Neuronal stem cell (in vitro differentiated cells): ENCODE measurements at regions not wholly inside any gene's neighbourhood (a gene's known extent, or its start where the extent isn't known, plus 50 kb on each side); places are given as distances from the start of the nearest gene placed in this dataset.
A peak's percentile ranks its signal among the peaks of the same experiment; 100 is the strongest.

Source experiments
- DNase-seq: peaks from one replicate; pipeline ENCODE4 v3.0.0-alpha.2; 2013; ENCODE audit warnings: low spot score
- H2AFZ ChIP-seq: one replicate; pipeline ENCODE4 v1.6.1; 2013; ENCODE audit warnings: mild to moderate bottlenecking, low read length, inconsistent platforms
- H2AK5ac ChIP-seq: 2 replicates; pipeline ENCODE4 v1.6.1; 2013; ENCODE audit warnings: low read depth, mild to moderate bottlenecking, inconsistent platforms, low read length, moderate library complexity, mixed read lengths
- H2BK120ac ChIP-seq: 2 replicates; pipeline ENCODE4 v1.6.1; 2013; ENCODE audit warnings: low read depth, mild to moderate bottlenecking, inconsistent platforms, low read length, moderate library complexity, mixed read lengths
- H2BK12ac ChIP-seq: one replicate; pipeline ENCODE4 v1.6.1; 2013; ENCODE audit warnings: low read length, inconsistent platforms
- H2BK15ac ChIP-seq: 2 replicates; pipeline ENCODE4 v1.6.1; 2013; ENCODE audit warnings: mild to moderate bottlenecking, low read length, inconsistent platforms, mixed read lengths
- H2BK5ac ChIP-seq: one replicate; pipeline ENCODE4 v1.6.1; 2013; ENCODE audit warnings: inconsistent platforms, mild to moderate bottlenecking, low read length, moderate library complexity
- H3K14ac ChIP-seq: one replicate; pipeline ENCODE4 v1.6.1; 2013; ENCODE audit warnings: low read length, inconsistent platforms
- H3K18ac ChIP-seq: 2 replicates; pipeline ENCODE4 v1.6.1; 2013; ENCODE audit warnings: low read length, inconsistent platforms
- H3K23ac ChIP-seq: 2 replicates; pipeline ENCODE4 v1.6.1; 2013; ENCODE audit warnings: low read depth, mild to moderate bottlenecking, mixed read lengths, low read length, inconsistent platforms; ENCODE audit not compliant: poor library complexity
- H3K27ac ChIP-seq: replicated peaks from 3 replicates; pipeline ENCODE4 v1.5.1; 2013; ENCODE audit warnings: low read length, inconsistent platforms
- H3K27me3 ChIP-seq, 3 experiments: 2 replicates each; pipeline ENCODE4 v1.6.1; 2013; ENCODE audit warnings: low read length in 3 of 3, mild to moderate bottlenecking in 2 of 3, inconsistent platforms in 1 of 3, low read depth in 1 of 3, mixed read lengths in 1 of 3, moderate library complexity in 1 of 3; ENCODE audit not compliant: control insufficient read depth in 3 of 3, insufficient read depth in 3 of 3
- H3K36me3 ChIP-seq, 2 donors: replicated peaks in 1 of 2; 2 replicates each; pipeline ENCODE4 v1.6.1; 2013; ENCODE audit warnings: low read length in 2 of 2; ENCODE audit not compliant: control insufficient read depth in 2 of 2, insufficient read depth in 2 of 2
- H3K4ac ChIP-seq: 2 replicates; pipeline ENCODE4 v1.6.1; 2013; ENCODE audit warnings: inconsistent platforms, mild to moderate bottlenecking, low read length, moderate library complexity
- H3K4me1 ChIP-seq, 2 donors: 1 replicate in 1 of 2; 2 replicates in 1 of 2; pipeline ENCODE4 v1.6.1; 2013; ENCODE audit warnings: low read length in 2 of 2, low read depth in 1 of 2; ENCODE audit not compliant: control insufficient read depth in 2 of 2, insufficient read depth in 1 of 2
- H3K4me2 ChIP-seq: one replicate; pipeline ENCODE4 v1.6.1; 2013; ENCODE audit warnings: mild to moderate bottlenecking, low read length, inconsistent platforms; ENCODE audit not compliant: insufficient read depth, poor library complexity, severe bottlenecking
- H3K4me3 ChIP-seq, 2 donors: 2 replicates each; pipeline ENCODE4 v1.5.1; 2013; ENCODE audit warnings: low read length in 2 of 2, mild to moderate bottlenecking in 2 of 2, inconsistent platforms in 1 of 2, moderate library complexity in 1 of 2
- H3K79me1 ChIP-seq: one replicate; pipeline ENCODE4 v1.6.1; 2013; ENCODE audit warnings: low read depth, mild to moderate bottlenecking, inconsistent platforms, low read length, moderate library complexity
- H3K9ac ChIP-seq: one replicate; pipeline ENCODE4 v1.6.1; 2013; ENCODE audit warnings: mild to moderate bottlenecking, low read depth, low read length, inconsistent platforms; ENCODE audit not compliant: poor library complexity
- H3K9me3 ChIP-seq, 2 donors: replicated peaks in 1 of 2; 2 replicates each; pipeline versions ENCODE3 to v1.6.1; 2013; ENCODE audit warnings: low read length in 2 of 2, mild to moderate bottlenecking in 2 of 2, inconsistent platforms in 1 of 2, low read depth in 1 of 2, mixed read lengths in 1 of 2, moderate library complexity in 1 of 2; ENCODE audit not compliant: control insufficient read depth in 2 of 2, insufficient read depth in 1 of 2
- H4K8ac ChIP-seq: one replicate; pipeline ENCODE4 v1.6.1; 2013; ENCODE audit warnings: low read depth, mild to moderate bottlenecking, inconsistent platforms, low read length, moderate library complexity
- H4K91ac ChIP-seq: one replicate; pipeline ENCODE4 v1.6.1; 2013; ENCODE audit warnings: low read length, low read depth, mild to moderate bottlenecking, inconsistent platforms; ENCODE audit not compliant: poor library complexity
- WGBS, 2 donors: extraction: QIAGEN DNeasy Blood & Tissue Kit; methylation state at CpG; one replicate each; pipeline ENCODE4 v1.1.7; 2013; ENCODE audit warnings: missing lambda C conversion rate in 2 of 2, mixed read lengths in 1 of 2; ENCODE audit not compliant: insufficient read length in 2 of 2, insufficient replicate concordance in 1 of 2; ENCODE audit errors: extremely low coverage in 2 of 2; 5-methylcytosine and 5-hydroxymethylcytosine counted together

- no peak for DNase-seq
- no CpG with 5 or more reads among the region's 15 CpGs for whole genome bisulfite sequencing, 2 donors
- H3K27ac ChIP-seq = no peak overlapping the region
Measured at GRCh38 chr3:41117398-41117870, 81.9 kb upstream of the CTNNB1 start.

GRCh38 chr3:41118461-41119390 lies 80.6 kb upstream of the CTNNB1 start:
- no CpG with 5 or more reads among the region's 10 CpGs for whole genome bisulfite sequencing, 2 donors
- H3K79me1 ChIP-seq = no peaks in the 10 kb centered on the region
- H2AFZ ChIP-seq = no peak overlapping the region
- no peak overlapping the region for H4K91ac ChIP-seq
- no peak overlapping the region for H3K23ac ChIP-seq
- H3K27me3 ChIP-seq = peaks cover 0 to 3% (median 0%) of the 10 kb centered on the region in 3 experiments
- H3K9ac ChIP-seq = no peak overlapping the region
- no peaks in the 10 kb centered on the region for H3K36me3 ChIP-seq
- H2BK15ac ChIP-seq = no peak overlapping the region
- H2BK5ac ChIP-seq = no peak overlapping the region
- H3K4me3 ChIP-seq = no peak overlapping the region
- no peak overlapping the region for H3K4ac ChIP-seq
- no peak for DNase-seq
- no peak overlapping the region for H4K8ac ChIP-seq
- no peaks in the 10 kb centered on the region for H3K9me3 ChIP-seq
- H3K18ac ChIP-seq = no peak overlapping the region
- H3K14ac ChIP-seq = no peak overlapping the region
- H3K4me2 ChIP-seq = no peak overlapping the region
- no peak overlapping the region for H3K27ac ChIP-seq
- no peak overlapping the region for H2AK5ac ChIP-seq
- H3K4me1 ChIP-seq = peaks cover 0 to 5% of the 10 kb centered on the region in 2 donors
- no peak overlapping the region for H2BK120ac ChIP-seq
- no peak overlapping the region for H2BK12ac ChIP-seq

More at GRCh38 chr3:41117398-41117870, 81.9 kb upstream of the CTNNB1 start:
- Histone ChIP-seq H2BK120ac (no peak overlapping the region), H2BK15ac (no peak overlapping the region), H2BK5ac (no peak overlapping the region), H3K4me3 (no peak overlapping the region), H2BK12ac (no peak overlapping the region), H3K9ac (no peak overlapping the region), H3K9me3 (no peaks in the 10 kb centered on the region), H4K8ac (no peak overlapping the region), H2AK5ac (no peak overlapping the region), H3K23ac (no peak overlapping the region), H4K91ac (no peak overlapping the region), H3K79me1 (no peaks in the 10 kb centered on the region), H3K4me2 (no peak overlapping the region), H3K27me3 (peaks cover 0 to 3% (median 0%) of the 10 kb centered on the region in 3 experiments), H2AFZ (no peak overlapping the region), H3K4ac (no peak overlapping the region), H3K18ac (peak overlapping the region; percentile 11), H3K36me3 (no peaks in the 10 kb centered on the region), H3K4me1 (peaks cover 0 to 5% of the 10 kb centered on the region in 2 donors), H3K14ac (peak overlapping the region; percentile 48)

GRCh38 chr3:41120460-41120859 lies 78.8 kb upstream of the CTNNB1 start:
- no peak for DNase-seq
- H3K18ac ChIP-seq = no peak overlapping the region
- H3K36me3 ChIP-seq = no peaks in the 10 kb centered on the region
- H4K8ac ChIP-seq = no peak overlapping the region
- H2BK120ac ChIP-seq = no peak overlapping the region
- no peak overlapping the region for H2AK5ac ChIP-seq
- no peaks in the 10 kb centered on the region for H3K9me3 ChIP-seq
- H4K91ac ChIP-seq = no peak overlapping the region
- no peak overlapping the region for H3K4me3 ChIP-seq
- no CpG with 5 or more reads among the region's 7 CpGs for WGBS, 2 donors
- no peak overlapping the region for H3K27ac ChIP-seq
- no peak overlapping the region for H2AFZ ChIP-seq
- peaks cover 0 to 4% of the 10 kb centered on the region in 2 donors for H3K4me1 ChIP-seq
- no peak overlapping the region for H3K9ac ChIP-seq
- H2BK5ac ChIP-seq = no peak overlapping the region
- H2BK12ac ChIP-seq = no peak overlapping the region
- no peak overlapping the region for H2BK15ac ChIP-seq
- H3K14ac ChIP-seq = no peak overlapping the region
- H3K4ac ChIP-seq = no peak overlapping the region
- no peak overlapping the region for H3K4me2 ChIP-seq
- no peak overlapping the region for H3K23ac ChIP-seq
- no peaks in the 10 kb centered on the region for H3K79me1 ChIP-seq
- H3K27me3 ChIP-seq = peaks cover 0 to 3% (median 0%) of the 10 kb centered on the region in 3 experiments

GRCh38 chr3:41125258-41125657 lies 74.0 kb upstream of the CTNNB1 start:
- Histone ChIP-seq H3K9me3 (no peaks in the 10 kb centered on the region), H3K4me2 (no peak overlapping the region), H2BK120ac (no peak overlapping the region), H3K18ac (no peak overlapping the region), H4K91ac (no peak overlapping the region), H2BK5ac (no peak overlapping the region), H3K14ac (no peak overlapping the region), H4K8ac (no peak overlapping the region), H3K27me3 (peaks cover 0 to 3% (median 0%) of the 10 kb centered on the region in 3 experiments), H3K4me1 (peaks cover 0 to 3% of the 10 kb centered on the region in 2 donors), H2BK15ac (no peak overlapping the region), H3K79me1 (no peaks in the 10 kb centered on the region), H2AK5ac (no peak overlapping the region), H2BK12ac (no peak overlapping the region), H3K27ac (no peak overlapping the region), H3K4ac (no peak overlapping the region), H3K9ac (no peak overlapping the region), H3K23ac (no peak overlapping the region), H2AFZ (no peak overlapping the region), H3K4me3 (no peak overlapping the region), H3K36me3 (no peaks in the 10 kb centered on the region)
- DNase-seq = no peak
- WGBS, 2 donors = no CpG with 5 or more reads among the region's 2 CpGs
